GM10248 (cell line): ENCODE measurements at regions not wholly inside any gene's neighbourhood (a gene's known extent, or its start where the extent isn't known, plus 50 kb on each side); places are given as distances from the start of the nearest gene placed in this dataset.
"Not testable (repeated sequence)": the region's sequence is repeated elsewhere in the genome, so short reads cannot be mapped to it uniquely, and the experiment has no call there.

Source experiments
- CTCF ChIA-PET: fragments of 300-600 bp; sonication (Branson Sonifier 250); formaldehyde crosslinking; extraction: SDS; loops from one replicate; lab custom pipeline; 2021; ENCODE audit warnings: antibody characterized with exemption; lab: Yijun Ruan, JAX
- POLR2A ChIA-PET: fragments of 350-650 bp; sonication (Branson Sonifier 250); formaldehyde crosslinking; extraction: SDS; loops from one replicate; lab custom pipeline; 2020; ENCODE audit warnings: antibody characterized with exemption; lab: Yijun Ruan, JAX
- DNase-seq: peaks from one replicate; pipeline ENCODE4 v3.0.0; 2012; ENCODE audit errors: extremely low spot score
- CTCF ChIP-seq: IDR thresholded peaks from 2 replicates; pipeline ENCODE4 v1.5.1; 2012; ENCODE audit warnings: mild to moderate bottlenecking, low read depth; ENCODE audit errors: extremely low read depth, missing control alignments, control extremely low read depth

- DNase-seq, result no peak
- ChIA-PET POLR2A (no interaction called here), CTCF (no interaction called here)
- no peak for TF ChIP-seq CTCF
Measured at GRCh38 chr16:60413969-60414368, 1622.3 kb downstream of the CDH8 start.

- POLR2A ChIA-PET, result no interaction called here
- no peak for TF ChIP-seq CTCF
- no peak for DNase-seq
- CTCF ChIA-PET, result interaction anchor here (0.8 kb wide), 1 partner anchor 11 kb away, joined by 3 read pairs; no protein-coding TSS in a partner anchor
Measured at GRCh38 chr16:60407606-60408005, 1628.6 kb downstream of the CDH8 start.

GRCh38 chr16:60407034-60407433 lies 1629.2 kb downstream of the CDH8 start:
- POLR2A ChIA-PET, result no interaction called here
- TF ChIP-seq CTCF, result no peak
- no peak for DNase-seq
- CTCF ChIA-PET, result interaction anchor here (0.8 kb wide), 1 partner anchor 11 kb away, joined by 3 read pairs; no protein-coding TSS in a partner anchor

- no peak for TF ChIP-seq CTCF
- ChIA-PET POLR2A (no interaction called here), CTCF (no interaction called here)
- DNase-seq, result no peak
Measured at GRCh38 chr16:60405286-60405685, 1631.0 kb downstream of the CDH8 start.

- CTCF ChIA-PET, result no interaction called here
Measured at GRCh38 chr16:60404401-60404800, 1631.8 kb downstream of the CDH8 start.

GRCh38 chr16:60402941-60403340 lies 1633.3 kb downstream of the CDH8 start:
- POLR2A ChIA-PET, DNase-seq, CTCF ChIA-PET: not testable (repeated sequence)

More at GRCh38 chr16:60404401-60404800, 1631.8 kb downstream of the CDH8 start:
- no peak for TF ChIP-seq CTCF
- POLR2A ChIA-PET, result no interaction called here
- DNase-seq, result no peak

GRCh38 chr16:60392380-60392779 lies 1643.9 kb downstream of the CDH8 start:
- CTCF ChIA-PET, result no interaction called here
- POLR2A ChIA-PET, result no interaction called here
- TF ChIP-seq CTCF, result no peak
- no peak for DNase-seq
